Colon (tissue), 2 donors: ENCODE measurements at regions not wholly inside any gene's neighbourhood (a gene's known extent, or its start where the extent isn't known, plus 50 kb on each side); places are given as distances from the start of the nearest gene placed in this dataset.
"Not testable (repeated sequence)": the region's sequence is repeated elsewhere in the genome, so short reads cannot be mapped to it uniquely, and the experiment has no call there.

Experiments
- FAIRE-seq: peaks from 2 replicates; lab custom pipeline; 2012; peaks lifted over from hg19 to GRCh38; lab: Jason Lieb, UNC
- donor health status: control.
- donor health status: control.

- not testable (repeated sequence) for FAIRE-seq
These were observed 255.0 kb downstream of the GOLGA6L6 start for GRCh38 chr15:20286559-20286958.

DNA sequence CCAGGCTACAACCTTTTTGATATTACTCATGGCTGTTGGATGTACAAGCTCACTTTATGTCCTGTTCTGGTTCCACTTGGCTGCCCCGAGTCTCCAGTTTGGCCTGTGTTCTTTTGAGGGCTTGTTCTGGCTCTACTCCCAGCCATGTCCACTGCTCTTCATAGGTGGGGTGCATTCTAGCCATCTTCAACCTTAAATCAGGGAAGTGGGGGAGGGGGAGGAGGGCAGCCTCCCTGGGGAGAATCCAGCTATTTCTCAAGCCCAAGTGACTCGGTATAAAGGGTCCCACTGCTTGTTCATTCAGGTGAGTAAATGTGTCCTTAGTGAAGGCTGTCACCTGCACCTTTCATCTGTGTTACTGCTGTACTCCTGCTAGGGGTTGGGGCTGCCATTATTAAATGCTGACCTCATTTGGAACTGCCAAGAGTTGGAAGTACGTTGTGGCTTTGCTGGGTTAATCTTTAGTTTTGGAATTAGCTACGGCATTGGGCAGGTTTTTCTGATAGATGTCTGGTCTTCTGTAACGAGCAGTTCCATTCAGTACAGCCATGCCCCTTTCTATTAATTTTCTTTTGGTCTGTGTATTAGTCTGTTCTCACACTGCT is 255.8 kb downstream of the GOLGA6L6 start:
- not testable (repeated sequence) for FAIRE-seq

DNA sequence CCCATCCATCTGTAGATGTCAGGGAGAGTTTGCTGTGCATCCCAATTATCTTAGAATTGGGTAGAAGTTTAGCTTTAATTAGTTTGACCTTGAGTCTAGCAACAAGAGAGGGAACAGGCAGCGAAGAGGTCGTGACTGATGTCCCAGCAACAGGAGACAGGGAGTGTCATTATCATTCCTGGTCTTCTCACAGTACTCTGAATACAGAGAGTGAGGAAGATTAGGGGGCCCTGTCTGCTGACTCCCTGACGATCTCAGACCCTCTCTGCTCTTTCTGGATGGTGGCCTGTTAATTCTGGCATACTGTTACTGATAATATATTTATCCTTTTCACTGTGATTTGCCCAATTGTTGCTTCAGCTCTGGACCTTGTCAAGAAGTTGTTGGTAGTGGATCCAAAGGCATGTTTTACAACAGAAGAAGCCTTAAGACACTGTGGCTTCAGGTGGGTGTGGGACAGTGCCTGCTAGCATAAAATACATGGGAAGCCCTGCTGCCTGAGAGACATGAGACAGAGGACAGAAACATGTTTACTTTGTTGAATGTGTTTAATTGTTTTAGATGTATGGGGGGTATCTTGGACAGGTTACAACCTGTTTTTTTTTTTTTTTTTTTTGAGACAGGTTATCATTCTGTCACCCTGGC is 256.6 kb downstream of the GOLGA6L6 start:
- not testable (repeated sequence) for FAIRE-seq

- not testable (repeated sequence) for FAIRE-seq
These were observed 257.9 kb downstream of the GOLGA6L6 start for GRCh38 chr15:20283651-20284050.

- not testable (repeated sequence) for FAIRE-seq
These were observed 259.1 kb downstream of the GOLGA6L6 start for GRCh38 chr15:20282491-20282943.

DNA sequence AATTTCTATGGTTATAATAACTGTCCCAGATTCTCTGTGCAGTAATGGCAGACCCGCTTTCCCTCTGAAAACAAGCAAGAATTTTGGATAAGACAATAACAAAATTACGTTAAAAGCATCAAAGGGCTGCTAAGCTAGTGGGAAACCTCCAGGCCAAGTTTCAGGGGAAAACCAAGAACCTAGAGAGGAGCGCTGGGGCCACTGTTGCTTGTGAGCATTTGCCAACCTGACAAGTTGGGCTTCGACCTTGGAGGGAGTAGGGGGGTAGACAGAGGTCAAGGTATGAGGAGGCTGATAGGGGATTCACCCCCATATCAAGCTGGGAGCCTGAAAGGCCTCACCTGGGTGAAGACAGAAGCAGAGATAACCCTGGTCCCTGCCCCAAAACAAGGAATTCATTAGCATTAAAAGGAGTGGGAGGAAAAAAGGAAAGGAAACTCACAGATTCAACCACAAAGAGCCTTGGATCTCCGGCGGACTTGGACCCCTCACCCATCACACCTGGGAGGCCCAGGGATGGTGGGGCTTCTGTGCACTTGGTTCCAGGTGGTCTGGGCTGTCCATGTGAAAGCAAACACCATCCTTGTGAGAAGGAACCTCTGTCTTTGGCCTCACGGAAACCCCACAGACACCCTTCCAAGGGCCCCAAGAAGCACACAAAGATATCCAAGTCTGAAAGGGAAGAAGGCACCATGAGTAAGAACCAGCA is 259.9 kb downstream of the GOLGA6L6 start:
- not testable (repeated sequence) for FAIRE-seq

DNA sequence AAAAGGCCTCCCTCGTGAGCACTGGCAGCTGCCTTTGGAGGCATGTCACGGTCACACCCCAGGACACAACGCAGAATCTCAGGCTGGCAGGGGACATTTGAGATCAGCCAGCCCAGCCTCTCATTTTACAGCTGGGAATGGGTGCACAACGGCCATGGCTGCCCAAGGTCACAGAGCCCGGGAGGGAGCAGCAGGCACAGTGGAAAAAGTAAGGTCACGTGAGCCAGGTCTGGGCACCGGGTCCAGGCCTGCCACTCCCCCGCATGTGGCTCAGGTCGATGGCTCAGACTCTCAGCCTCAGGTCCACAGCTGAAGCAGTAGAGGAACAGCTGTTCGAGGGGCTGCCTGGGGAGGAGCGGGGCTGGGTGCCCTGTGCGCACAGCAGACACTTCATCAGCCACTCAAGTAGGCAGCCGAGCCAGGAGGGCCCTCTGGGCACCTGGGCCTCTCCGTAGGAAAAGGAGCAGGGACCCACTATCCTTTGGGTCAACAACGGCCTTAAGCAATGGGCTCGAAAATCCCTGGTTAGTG is 260.6 kb downstream of the GOLGA6L6 start:
- no peak for FAIRE-seq

GRCh38 chr15:20280141-20280932 is 261.3 kb downstream of the GOLGA6L6 start:
- not testable (repeated sequence) for FAIRE-seq

- not testable (repeated sequence) for FAIRE-seq
These were observed 262.5 kb downstream of the GOLGA6L6 start for GRCh38 chr15:20279056-20279455.

DNA sequence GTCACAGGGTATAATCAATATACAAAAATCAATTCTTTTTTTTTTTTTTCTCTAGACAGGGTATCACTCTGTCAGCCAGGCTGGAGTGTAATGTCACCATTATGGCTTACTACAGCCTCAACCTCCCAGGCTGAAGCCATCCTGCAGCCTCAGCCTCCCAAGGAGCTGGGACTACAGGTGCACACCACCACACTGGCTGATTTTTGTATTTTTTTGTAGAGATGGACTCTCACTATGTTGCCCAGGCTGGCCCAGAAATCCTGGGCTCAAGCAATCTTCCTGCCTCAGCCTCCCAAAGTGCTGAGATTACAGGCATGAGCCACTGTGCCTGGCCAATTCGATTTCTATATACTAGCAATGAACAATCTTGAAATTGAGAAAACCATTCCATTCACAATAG is 263.2 kb downstream of the GOLGA6L6 start:
- FAIRE-seq: not testable (repeated sequence)

DNA sequence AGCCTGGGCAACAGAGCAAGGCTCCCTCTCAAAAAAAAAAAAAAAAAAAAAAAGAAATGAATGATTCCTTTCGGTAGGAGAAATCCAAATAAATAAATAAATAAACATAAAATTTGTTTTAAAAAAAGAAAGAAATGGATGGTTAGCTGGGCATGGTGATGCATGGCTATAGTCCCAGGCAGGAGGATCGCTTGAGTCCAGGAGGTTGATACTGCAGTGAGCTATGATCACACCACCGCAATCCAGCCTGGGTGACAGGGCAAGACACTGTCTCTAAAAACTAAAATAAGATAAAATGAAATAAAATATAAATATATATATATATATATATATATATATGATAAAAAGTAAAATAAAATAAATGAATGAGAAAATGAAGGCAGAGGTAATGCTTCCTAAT is 264.1 kb downstream of the GOLGA6L6 start:
- FAIRE-seq: not testable (repeated sequence)

DNA sequence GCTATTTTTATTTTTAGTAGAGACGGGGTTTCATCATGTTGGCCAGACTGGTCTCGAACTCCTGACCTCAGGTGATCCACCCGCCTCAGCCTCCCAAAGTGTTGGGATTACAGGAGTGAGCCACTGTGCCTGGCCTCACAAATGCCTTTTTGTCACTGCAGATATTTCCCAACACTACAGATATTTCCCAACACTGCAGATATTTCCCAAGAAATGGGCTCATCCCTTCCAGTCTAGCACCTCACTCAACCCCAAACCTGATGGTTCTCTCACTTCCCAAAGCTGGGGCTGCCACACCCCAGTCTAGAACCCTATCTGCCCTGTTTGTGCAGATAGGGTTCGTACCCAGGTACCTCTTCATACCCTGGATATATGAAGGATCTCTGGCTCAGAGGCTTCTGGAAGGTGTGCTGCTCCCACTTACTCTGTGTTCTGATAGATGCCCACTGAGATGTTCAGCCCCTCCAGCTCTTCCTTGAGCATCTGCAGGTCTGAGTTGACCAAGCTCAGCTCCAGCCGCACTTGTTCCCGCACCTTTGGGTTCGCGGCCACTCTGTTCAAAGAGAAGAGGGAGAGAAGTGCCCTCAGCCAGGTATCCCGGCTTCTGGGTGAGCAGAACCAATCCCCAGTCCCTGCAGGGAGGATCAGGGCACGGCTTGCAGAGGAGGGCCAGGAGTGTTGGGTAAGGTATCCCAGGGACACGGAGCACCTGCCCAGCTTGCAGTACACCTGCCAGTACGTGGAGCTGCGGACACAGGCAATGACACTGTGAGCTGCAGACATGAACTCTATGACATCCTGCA is 265.1 kb downstream of the GOLGA6L6 start:
- FAIRE-seq: not testable (repeated sequence)

DNA sequence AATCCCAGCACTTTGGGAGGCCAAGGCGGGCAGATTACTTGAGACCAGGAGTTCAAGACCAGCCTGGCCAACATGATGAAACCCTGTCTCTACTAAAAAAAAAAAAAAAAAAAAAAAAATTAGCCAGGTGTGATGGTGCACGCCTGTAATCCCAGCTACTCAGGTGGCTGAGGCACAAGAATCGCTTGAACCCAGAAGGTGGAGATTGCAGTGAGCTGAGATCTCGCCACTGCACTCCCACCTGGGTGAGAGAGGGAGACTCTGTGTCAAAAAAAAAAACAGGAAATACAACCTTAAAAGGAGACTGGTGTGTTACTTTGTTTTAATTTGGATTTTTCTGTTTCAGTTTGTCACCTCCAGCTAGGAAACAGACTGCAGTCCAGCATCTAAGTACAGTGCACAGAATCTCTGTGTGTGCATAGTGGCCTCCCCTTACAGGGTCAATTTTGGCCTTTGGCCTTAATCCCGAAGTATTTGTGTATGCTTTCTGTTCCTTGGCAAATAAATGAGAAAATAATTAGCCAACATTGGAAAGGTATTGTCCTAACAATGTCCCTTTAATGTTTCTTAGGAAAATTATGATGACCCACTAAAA is 266.1 kb downstream of the GOLGA6L6 start:
- FAIRE-seq: not testable (repeated sequence)

GRCh38 chr15:20272422-20273184 is 269.0 kb downstream of the GOLGA6L6 start:
- no peak for FAIRE-seq

- FAIRE-seq: no peak
These were observed 270.0 kb downstream of the GOLGA6L6 start for GRCh38 chr15:20271647-20272046.

DNA sequence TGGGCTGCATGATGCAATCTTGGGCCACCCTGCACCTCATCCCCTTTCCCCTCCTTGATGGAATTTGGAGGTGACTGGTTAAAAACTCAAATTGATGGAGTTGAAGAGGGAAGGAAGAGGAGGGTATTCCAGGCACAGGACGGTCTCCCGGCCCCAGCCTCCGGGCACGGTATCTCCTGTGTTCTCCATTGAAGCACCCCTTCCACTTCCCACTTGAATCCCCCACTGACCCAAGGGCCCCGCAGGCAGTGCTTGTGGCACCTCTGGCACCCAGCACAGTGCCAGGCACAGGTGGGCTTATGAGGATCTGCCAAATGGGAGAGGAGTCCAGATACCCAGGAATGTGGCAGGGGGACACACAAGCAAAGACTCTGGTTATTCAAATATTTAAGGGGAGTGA is 271.6 kb downstream of the GOLGA6L6 start:
- FAIRE-seq: not testable (repeated sequence)

DNA sequence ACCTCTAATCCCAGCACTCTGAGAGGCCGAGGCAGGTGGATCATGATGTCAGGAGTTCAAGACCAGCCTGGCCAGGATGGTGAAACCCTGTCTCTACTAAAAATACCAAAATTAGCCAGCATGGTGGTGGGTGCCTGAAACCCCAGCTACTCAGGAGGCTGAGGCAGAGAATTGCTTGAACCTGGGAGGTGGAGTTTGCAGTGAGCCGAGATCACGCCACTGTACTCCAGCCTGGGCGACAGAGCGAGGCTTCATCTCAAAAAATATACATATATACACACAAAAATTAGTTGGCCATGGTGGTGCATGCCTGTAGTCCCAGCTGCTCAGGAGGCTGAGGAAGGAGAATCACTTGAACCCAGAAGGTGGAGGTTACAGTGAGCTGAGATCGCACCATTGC is 273.6 kb downstream of the GOLGA6L6 start:
- not testable (repeated sequence) for FAIRE-seq

- FAIRE-seq: not testable (repeated sequence)
These were observed 274.4 kb downstream of the GOLGA6L6 start for GRCh38 chr15:20267051-20267730.

DNA sequence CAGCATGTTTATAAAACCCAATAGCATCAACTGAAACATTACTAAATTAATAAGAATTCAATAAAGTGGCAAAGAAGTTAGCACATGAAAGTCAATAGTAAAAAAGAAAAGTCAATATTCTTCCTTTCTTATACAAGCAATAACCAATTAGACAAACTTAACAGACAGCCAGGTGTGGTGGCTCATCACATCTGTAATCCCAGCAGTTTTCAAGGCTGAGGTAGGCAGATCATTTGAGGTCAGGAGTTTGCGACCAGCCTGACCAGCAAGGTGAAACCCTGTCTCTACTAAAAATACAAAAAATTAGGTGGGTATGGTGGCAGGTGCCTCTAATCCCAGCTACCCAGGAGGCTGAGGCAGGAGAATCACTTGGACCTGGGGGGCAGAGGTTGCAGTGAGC is 275.9 kb downstream of the GOLGA6L6 start:
- FAIRE-seq: not testable (repeated sequence)
